Fibroblast of lung (primary cell): ENCODE measurements at regions not wholly inside any gene's neighbourhood (a gene's known extent, or its start where the extent isn't known, plus 50 kb on each side); places are given as distances from the start of the nearest gene placed in this dataset.

Experiments
- CTCF ChIP-seq, 2 donors: IDR thresholded peaks in 1 of 2; conservative IDR thresholded peaks in 1 of 2; 1 replicate in 1 of 2; 2 replicates in 1 of 2; pipeline ENCODE4 v1.5.1; 2011 to 2012; ENCODE audit warnings: low read length in 2 of 2, control low read depth in 1 of 2, inconsistent platforms in 1 of 2, low read depth in 1 of 2, mild to moderate bottlenecking in 1 of 2
- EZH2 ChIP-seq: IDR thresholded peaks from 2 replicates; pipeline ENCODE4 v1.5.1; 2012; ENCODE audit warnings: low read length, control low read depth, mild to moderate bottlenecking; ENCODE audit errors: missing control alignments

DNA sequence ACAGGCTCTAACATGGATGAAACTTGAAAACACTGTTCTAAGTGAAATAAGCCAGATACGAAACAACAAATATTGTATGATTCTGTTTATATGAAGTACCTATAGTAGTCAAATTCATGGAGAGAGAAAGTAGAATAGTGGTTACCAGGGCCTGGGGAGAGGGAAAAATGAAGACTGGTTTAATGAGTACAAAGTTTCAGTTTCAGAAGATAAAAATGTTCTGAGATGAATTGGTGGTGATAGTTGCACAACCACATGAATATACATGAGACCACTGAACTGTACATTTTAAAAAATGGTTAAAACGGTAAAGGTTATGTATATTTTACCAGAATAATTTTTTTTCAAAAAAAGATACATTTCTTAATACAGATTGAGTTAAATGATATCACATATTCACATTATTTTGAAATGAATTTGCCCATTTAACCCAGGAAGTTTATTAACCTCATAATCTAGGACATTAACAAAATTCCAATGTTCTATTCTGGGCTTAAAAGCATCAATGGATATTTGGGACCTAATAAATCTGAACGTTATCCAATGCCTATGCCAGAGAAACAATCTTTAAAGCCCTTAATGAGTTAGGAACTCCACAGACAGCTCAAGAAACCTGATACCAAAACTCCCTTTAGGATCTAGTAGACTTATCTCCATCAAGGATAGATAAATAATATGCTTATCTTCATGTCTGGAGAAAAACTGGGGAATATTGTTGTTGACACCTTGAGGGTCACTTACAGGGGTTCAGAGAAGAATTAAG is 521.3 kb downstream of the EFNA5 start:
- TF ChIP-seq EZH2 (no peak), CTCF (conservative IDR thresholded peaks at IDR 0.05 in 1 of 2, IDR thresholded peaks at IDR 0.05 in 1 of 2; ENCODE audit: low read depth in 1 of 2, low read length in 2 of 2) (no peak)
